Activated CD4-positive, alpha-beta T cell treated with anti-CD3 and anti-CD28 coated beads, Interleukin-2, amount 10 ng/mL, durations not matched to agents 24 days and 14 days (primary cell): ENCODE measurements at regions not wholly inside any gene's neighbourhood (a gene's known extent, or its start where the extent isn't known, plus 50 kb on each side); places are given as distances from the start of the nearest gene placed in this dataset.

Source experiments
- DNase-seq: peaks from one replicate; pipeline ENCODE4 v3.0.0; 2022
- H3K27ac Mint-ChIP-seq: one replicate; pipeline ENCODE4 v1.8.0; 2022; ENCODE audit warnings: mild to moderate bottlenecking, mixed read lengths
- H3K27me3 Mint-ChIP-seq: one replicate; pipeline ENCODE4 v1.8.0; 2022; ENCODE audit warnings: mixed read lengths
- H3K36me3 Mint-ChIP-seq: one replicate; pipeline ENCODE4 v1.8.0; 2022; ENCODE audit warnings: low read depth, mild to moderate bottlenecking, mixed read lengths
- H3K4me1 Mint-ChIP-seq: one replicate; pipeline ENCODE4 v1.8.0; 2021; ENCODE audit warnings: mixed read lengths
- H3K4me3 Mint-ChIP-seq: one replicate; pipeline ENCODE4 v1.8.0; 2022; ENCODE audit warnings: mild to moderate bottlenecking, moderate library complexity, mixed read lengths
- H3K9me3 Mint-ChIP-seq: one replicate; pipeline ENCODE4 v1.8.0; 2021; ENCODE audit warnings: mixed read lengths
- intact Hi-C: fragments of 100-400 bp; cut with micrococcal nuclease; formaldehyde crosslinking; loops from one replicate; pipeline ENCODE4 v1.15.1; 2023

DNA sequence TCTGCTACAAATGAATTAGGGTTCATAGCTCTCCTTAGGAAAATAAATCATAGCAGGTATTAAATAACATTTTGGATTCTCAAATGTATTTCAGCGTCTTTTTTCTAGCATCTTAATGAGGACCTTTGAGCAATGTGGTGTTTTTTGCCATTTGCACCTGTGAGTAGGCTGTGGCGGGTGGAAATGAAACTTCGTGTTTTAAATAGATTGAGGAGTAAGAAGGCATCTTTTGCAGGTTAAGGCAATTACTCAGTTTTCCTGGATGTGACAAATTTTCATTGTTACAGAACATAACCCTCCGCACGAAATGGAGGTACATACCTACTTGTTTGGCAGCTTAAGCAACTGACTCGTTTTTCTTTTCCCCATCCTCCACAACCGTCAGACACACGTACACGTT, 708.9 kb upstream of the NRSN1 start:
- Mint-ChIP-seq H3K27me3 (no peaks in the 10 kb centered on the region), H3K36me3 (no peaks in the 10 kb centered on the region)
- DNase-seq = no peak

DNA sequence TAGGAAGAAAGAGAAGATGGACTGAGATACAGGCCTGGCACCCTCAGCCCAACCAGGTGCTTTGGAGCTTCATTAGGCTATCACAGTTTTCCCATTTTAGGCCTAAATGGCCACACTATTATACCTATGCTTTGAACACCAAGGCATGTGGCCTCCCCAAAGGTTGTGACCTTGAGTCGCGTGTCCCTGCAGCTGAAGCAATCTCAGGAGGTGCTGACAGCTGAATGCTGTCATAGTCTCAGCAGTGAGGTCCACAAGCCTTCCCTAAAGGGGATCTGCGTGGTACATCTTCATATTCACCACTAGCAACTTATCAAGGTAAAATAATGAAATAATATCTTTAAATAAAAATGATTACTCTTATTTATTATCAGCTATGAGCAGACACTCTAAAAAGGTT, 707.9 kb upstream of the NRSN1 start:
- Mint-ChIP-seq H3K4me1 (no peaks in the 10 kb centered on the region), H3K36me3 (no peaks in the 10 kb centered on the region), H3K27me3 (no peaks in the 10 kb centered on the region), H3K9me3 (no peaks in the 10 kb centered on the region), H3K27ac (no peak overlapping the region), H3K4me3 (no peak overlapping the region)
- no peak for DNase-seq
- intact Hi-C loops = no loop called here

More for the DNA sequence above, 708.9 kb upstream of the NRSN1 start:
- no peaks in the 10 kb centered on the region for H3K9me3 Mint-ChIP-seq
- intact Hi-C loops = no loop called here
- no peak overlapping the region for H3K27ac Mint-ChIP-seq
- H3K4me3 Mint-ChIP-seq = no peak overlapping the region
- no peaks in the 10 kb centered on the region for H3K4me1 Mint-ChIP-seq

DNA sequence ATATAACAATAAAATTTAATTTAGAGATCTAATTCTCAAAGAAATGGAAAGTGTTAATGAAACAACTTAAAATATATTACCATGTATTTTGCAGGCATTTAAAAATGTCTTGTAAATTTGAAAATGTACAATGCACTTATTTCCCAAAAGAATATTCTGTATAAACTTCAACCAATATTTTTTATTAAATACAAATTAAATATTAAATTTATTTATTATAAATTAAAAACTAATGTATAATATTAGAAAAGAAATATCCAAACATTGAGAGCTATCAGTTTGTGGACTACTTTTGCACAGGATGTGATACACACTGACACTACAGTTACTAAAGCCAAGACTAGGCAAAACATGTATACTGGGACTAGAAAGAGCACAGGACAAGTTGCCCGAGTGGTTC, 707.0 kb upstream of the NRSN1 start:
- DNase-seq = no peak
- no peaks in the 10 kb centered on the region for H3K27me3 Mint-ChIP-seq
- H3K4me3 Mint-ChIP-seq = no peak overlapping the region
- H3K4me1 Mint-ChIP-seq = no peaks in the 10 kb centered on the region
- no peak overlapping the region for H3K27ac Mint-ChIP-seq
- no peaks in the 10 kb centered on the region for H3K36me3 Mint-ChIP-seq
- intact Hi-C loops = no loop called here
- no peaks in the 10 kb centered on the region for H3K9me3 Mint-ChIP-seq

DNA sequence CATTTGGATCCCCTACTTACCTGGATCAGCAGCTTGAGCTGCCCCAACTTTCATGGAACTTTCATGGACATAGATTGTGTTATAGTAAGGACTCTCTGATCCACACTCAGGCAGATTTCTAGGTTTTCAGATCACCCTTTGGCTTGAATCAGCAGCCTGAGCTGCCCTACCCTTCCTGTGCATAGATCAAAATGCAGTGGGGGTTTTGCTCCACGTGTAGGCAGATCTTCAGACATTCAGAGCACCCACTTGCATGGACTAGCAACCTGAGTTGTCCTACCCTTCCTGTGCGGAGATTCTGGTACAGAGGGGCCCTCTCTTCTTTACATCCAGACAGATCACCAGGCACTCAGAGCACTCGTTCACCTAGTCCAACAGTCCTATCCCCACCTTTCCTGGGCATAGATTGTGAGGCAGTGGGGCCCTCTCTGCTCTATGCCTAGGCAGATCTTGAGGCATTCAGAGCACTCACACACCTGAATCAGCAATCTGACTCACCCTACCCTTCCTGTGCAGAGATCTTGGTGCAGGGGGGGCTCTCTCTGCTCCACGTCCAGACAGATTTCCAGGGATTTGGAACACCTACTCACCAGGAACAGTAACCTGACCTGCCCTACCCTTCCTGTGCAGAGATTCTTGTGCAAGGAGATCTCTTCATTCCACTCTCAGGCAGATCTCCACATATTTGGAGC, 705.2 kb upstream of the NRSN1 start:
- intact Hi-C loops = no loop called here
- Mint-ChIP-seq H3K4me1 (no peaks in the 10 kb centered on the region), H3K27ac (no peak overlapping the region), H3K36me3 (no peaks in the 10 kb centered on the region), H3K9me3 (no peaks in the 10 kb centered on the region), H3K27me3 (no peaks in the 10 kb centered on the region), H3K4me3 (no peak overlapping the region)
- no peak for DNase-seq

DNA sequence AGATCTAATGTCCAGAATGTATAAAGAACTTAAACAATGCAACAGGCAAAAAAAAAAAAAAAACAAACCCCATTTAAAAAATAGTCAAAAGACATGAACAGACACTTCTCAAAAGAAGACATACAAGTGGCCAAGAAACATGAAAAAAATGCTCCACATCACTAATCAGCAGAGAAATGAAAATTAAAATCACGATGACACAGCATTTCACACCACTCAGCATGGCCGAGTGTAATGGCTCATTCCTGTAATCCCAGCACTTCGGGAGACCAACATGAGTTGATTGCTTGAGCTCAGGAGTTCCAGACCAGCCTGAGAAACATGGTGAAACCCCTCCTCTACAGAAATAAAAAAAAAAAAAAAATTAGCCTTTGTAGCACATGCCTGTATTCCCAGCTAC, 701.4 kb upstream of the NRSN1 start:
- DNase-seq = no peak
- Mint-ChIP-seq H3K4me1 (no peaks in the 10 kb centered on the region), H3K4me3 (no peak overlapping the region), H3K36me3 (no peaks in the 10 kb centered on the region), H3K9me3 (peaks cover 1% of the 10 kb centered on the region), H3K27me3 (no peaks in the 10 kb centered on the region), H3K27ac (no peak overlapping the region)
- intact Hi-C loops = no loop called here

DNA sequence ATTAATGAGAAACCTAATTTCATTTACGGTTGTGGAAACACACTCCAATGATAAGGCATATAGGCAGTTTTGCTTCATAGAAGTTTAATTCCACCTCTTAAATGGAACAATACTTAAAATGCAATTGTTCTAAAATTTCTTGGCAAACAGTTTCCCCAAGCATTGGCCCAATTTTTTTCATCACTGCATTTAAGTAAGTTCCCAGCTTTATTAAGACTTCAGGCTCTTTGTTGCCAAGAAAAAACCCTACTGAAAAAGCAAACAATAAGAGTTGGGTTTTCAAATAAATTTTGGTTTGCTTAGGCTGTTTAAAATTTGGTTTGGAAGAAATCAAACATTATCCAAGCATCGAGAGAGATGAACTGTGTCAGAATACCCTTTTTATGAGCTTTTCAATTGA, 690.9 kb upstream of the NRSN1 start:
- no peaks in the 10 kb centered on the region for H3K4me1 Mint-ChIP-seq
- no peak overlapping the region for H3K27ac Mint-ChIP-seq
- H3K4me3 Mint-ChIP-seq = no peak overlapping the region
- DNase-seq = no peak
- H3K27me3 Mint-ChIP-seq = no peaks in the 10 kb centered on the region
- peaks cover 4% of the 10 kb centered on the region for H3K9me3 Mint-ChIP-seq
- H3K36me3 Mint-ChIP-seq = no peaks in the 10 kb centered on the region
- intact Hi-C loops = no loop called here

GRCh38 chr6:23435798-23436197, 690.2 kb upstream of the NRSN1 start:
- intact Hi-C loops = no loop called here

DNA sequence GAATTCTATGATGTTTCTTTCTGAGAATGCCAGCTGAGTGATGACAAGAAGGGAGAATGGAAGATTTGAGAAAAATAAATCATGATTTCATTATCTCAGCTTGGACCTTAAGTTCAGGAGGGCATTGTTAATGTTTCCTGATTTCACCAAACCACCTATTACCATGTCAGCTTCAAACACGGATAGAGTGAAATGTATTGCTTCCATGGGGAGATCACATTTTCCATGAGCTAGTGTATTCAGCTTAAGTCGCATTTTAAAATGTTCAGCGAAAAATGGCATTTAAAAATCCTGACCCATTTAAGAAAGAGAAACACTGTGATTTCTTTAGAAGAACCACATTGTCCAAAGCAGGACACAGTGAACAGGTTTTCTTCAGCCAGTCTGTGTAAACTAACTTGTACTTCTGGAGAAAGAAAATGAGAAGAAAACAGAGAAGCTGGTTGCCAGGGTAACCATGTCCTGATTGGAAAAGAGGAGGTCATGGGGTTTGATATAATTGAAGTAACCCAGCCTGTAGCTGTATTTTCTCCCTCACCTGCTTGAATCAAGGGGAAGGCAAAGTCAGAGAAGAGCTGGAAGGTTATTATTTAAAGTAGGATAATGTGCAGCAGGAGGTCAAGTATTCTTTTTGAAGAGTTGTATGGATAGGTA, 684.1 kb upstream of the NRSN1 start:
- no peaks in the 10 kb centered on the region for H3K27me3 Mint-ChIP-seq
- intact Hi-C loops = no loop called here
- H3K36me3 Mint-ChIP-seq = no peaks in the 10 kb centered on the region

More at GRCh38 chr6:23435798-23436197, 690.2 kb upstream of the NRSN1 start:
- Mint-ChIP-seq H3K27ac (no peak overlapping the region), H3K36me3 (no peaks in the 10 kb centered on the region), H3K4me1 (no peaks in the 10 kb centered on the region), H3K27me3 (no peaks in the 10 kb centered on the region), H3K9me3 (no peaks in the 10 kb centered on the region), H3K4me3 (no peak overlapping the region)
- no peak for DNase-seq

GRCh38 chr6:23445157-23445710, 680.8 kb upstream of the NRSN1 start:
- Mint-ChIP-seq H3K9me3 (no peaks in the 10 kb centered on the region), H3K36me3 (no peaks in the 10 kb centered on the region), H3K4me3 (no peak overlapping the region), H3K27ac (no peak overlapping the region), H3K27me3 (no peaks in the 10 kb centered on the region), H3K4me1 (no peaks in the 10 kb centered on the region)
- no peak for DNase-seq
- intact Hi-C loops = no loop called here

More for the DNA sequence above, 684.1 kb upstream of the NRSN1 start:
- H3K4me1 Mint-ChIP-seq = no peaks in the 10 kb centered on the region
- no peak overlapping the region for H3K27ac Mint-ChIP-seq
- H3K9me3 Mint-ChIP-seq = no peaks in the 10 kb centered on the region
- H3K4me3 Mint-ChIP-seq = no peak overlapping the region
- no peak for DNase-seq

- Mint-ChIP-seq H3K9me3 (no peaks in the 10 kb centered on the region), H3K36me3 (no peaks in the 10 kb centered on the region), H3K27ac (no peak overlapping the region), H3K27me3 (no peaks in the 10 kb centered on the region), H3K4me1 (no peaks in the 10 kb centered on the region), H3K4me3 (no peak overlapping the region)
- DNase-seq = no peak
- intact Hi-C loops = no loop called here
These were observed 679.5 kb upstream of the NRSN1 start for GRCh38 chr6:23446469-23446967.

DNA sequence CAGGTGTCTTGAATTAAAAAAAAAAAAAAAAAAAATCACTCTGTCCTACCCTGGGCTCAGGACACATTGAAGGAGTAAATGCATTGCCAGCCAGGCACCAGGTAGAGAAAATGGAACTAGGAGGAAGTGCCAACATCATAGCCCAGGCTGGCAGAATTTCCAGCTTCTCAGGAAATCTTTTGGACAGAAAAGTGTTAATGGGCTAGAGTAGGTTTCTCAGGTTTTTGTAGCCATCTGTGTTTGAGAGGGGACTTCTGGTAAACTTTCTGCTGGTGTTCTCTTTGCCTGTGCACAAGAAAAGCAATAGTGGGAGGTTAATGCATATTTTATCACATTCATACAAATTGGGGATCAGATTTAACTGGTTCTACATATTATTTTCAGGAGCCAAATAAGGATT, 678.3 kb upstream of the NRSN1 start:
- Mint-ChIP-seq H3K36me3 (no peaks in the 10 kb centered on the region), H3K9me3 (no peaks in the 10 kb centered on the region), H3K4me1 (no peaks in the 10 kb centered on the region), H3K4me3 (no peak overlapping the region), H3K27ac (no peak overlapping the region), H3K27me3 (no peaks in the 10 kb centered on the region)
- intact Hi-C loops = no loop called here
- no peak for DNase-seq

DNA sequence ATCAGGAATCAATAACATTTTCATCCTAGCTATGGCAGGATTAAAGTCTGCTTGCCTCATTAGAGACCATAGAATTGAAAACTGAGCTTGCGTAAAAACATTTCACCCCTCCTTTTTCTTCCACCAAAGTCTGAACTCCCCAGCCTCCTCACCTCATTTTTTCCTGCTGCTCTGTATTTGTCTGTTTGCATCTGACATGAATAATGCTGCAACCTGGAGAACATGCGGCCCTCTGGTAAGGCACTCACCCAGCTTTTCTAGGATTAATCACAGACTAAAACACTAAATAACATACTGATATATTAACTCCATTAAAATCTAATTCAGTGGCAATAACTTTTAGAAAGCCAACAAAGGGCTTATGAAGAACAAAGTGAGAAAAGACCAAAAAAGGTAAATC, 677.7 kb upstream of the NRSN1 start:
- Mint-ChIP-seq H3K4me1 (no peaks in the 10 kb centered on the region), H3K9me3 (no peaks in the 10 kb centered on the region), H3K4me3 (no peak overlapping the region), H3K27ac (no peak overlapping the region), H3K36me3 (no peaks in the 10 kb centered on the region), H3K27me3 (no peaks in the 10 kb centered on the region)
- DNase-seq = no peak
- intact Hi-C loops = no loop called here

- intact Hi-C loops = no loop called here
- H3K4me1 Mint-ChIP-seq = no peaks in the 10 kb centered on the region
- no peak for DNase-seq
These were observed 671.7 kb upstream of the NRSN1 start for GRCh38 chr6:23454080-23454976.

GRCh38 chr6:23455754-23456153, 670.3 kb upstream of the NRSN1 start:
- no peak overlapping the region for H3K4me3 Mint-ChIP-seq
- intact Hi-C loops = no loop called here
- H3K27me3 Mint-ChIP-seq = no peaks in the 10 kb centered on the region
- no peaks in the 10 kb centered on the region for H3K4me1 Mint-ChIP-seq
- DNase-seq = no peak
- H3K36me3 Mint-ChIP-seq = no peaks in the 10 kb centered on the region
- H3K27ac Mint-ChIP-seq = no peak overlapping the region
- H3K9me3 Mint-ChIP-seq = peaks cover 3% of the 10 kb centered on the region

More at GRCh38 chr6:23454080-23454976, 671.7 kb upstream of the NRSN1 start:
- Mint-ChIP-seq H3K9me3 (peaks cover 3% of the 10 kb centered on the region), H3K36me3 (no peaks in the 10 kb centered on the region), H3K27ac (no peak overlapping the region), H3K27me3 (no peaks in the 10 kb centered on the region), H3K4me3 (no peak overlapping the region)
